HL-60/S4 (cell line): ENCODE measurements at regions not wholly inside any gene's neighbourhood (a gene's known extent, or its start where the extent isn't known, plus 50 kb on each side); places are given as distances from the start of the nearest gene placed in this dataset.

Source experiments
- in situ Hi-C: fragments of 300-500 bp; cut with MboI; formaldehyde crosslinking; loops from 2 replicates; pipeline ENCODE4 v1.14.3; 2022; ENCODE audit warnings: low sequenced_read_pairs

DNA sequence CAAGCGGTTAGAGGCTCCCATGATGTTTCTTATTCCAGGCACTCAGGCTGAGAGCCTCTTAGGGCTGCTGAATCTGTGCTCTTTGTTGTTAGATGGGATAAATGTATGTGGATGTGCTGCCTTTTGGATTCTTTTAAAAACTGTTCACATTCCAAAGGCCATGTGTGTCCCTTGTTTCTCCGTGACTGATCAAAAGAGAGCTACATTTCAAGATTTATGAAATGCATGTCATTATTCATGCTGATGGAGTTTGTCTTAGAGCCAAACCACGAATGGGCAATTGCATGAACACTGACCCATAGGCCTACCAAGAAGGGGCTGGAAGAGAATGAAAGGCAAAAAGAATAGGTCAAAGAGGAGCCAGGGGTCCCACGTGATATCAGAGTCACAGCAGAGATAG is 104.9 kb upstream of the TSHZ2 start:
- in situ Hi-C loops: no loop called here

DNA sequence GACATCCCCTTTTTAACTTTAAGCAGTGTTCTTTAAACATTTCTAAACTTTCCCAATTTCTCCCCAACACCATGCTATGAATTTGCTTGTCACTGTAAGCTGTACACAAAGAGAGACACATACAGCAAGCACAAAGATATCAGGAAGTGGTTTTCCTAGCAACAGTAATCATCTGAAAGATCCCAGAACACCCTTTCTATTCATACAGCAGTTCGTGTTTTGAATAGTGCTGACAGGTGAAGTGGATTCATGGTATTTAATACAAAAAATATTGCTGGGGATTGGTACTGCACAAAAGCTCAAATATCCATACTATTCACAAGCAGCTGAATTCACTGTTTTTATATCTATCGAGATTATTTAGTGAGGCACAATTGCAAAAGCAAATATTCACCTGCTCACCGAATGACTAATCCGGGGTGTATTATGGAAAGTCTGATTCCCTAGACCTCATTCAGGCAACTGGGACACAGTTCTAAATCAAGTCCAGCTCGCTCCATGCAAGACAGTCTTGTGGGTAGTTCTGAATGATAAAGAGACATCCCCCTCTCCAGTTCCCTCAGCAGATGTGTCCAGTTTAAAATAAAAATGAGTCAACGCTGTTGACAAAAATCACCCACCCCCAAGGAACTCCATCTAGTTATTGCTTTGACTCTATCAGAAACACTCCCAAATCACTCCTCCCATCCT is 107.1 kb upstream of the TSHZ2 start:
- in situ Hi-C loops: no loop called here

DNA sequence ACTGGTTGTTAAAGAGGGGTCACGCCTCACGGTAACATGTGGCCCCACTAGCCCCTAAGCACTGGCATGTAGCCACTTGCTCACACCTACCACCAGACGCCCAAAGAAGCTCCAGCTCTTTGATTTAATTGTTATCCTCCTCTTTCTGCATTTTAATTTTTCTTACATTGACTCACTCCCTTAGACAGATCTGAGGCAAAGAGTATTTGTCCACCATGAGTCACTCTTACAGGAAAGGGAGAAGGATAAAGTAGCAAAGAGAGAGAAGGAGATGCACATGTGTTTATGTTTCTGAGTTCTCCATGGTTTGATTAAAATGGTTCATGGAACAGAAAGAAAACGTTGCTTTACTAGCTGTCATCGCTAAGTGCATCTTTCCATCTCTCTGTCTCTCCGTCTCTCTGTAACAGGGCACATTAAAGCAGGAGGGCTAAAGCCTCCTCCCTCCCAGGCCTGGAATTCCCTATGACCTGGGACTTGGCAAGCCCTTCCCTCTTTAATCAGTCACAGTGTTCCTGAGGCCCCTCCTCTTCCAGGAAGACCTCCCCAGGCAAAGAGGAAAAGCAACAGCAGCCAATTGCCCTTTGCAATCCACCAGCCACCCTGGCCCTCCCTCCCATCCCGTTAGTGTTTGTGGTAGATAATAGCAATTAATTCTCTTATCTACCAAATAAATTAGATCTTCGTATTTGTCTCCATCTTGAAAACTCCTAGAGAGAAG is 112.8 kb upstream of the TSHZ2 start:
- in situ Hi-C loops: no loop called here

DNA sequence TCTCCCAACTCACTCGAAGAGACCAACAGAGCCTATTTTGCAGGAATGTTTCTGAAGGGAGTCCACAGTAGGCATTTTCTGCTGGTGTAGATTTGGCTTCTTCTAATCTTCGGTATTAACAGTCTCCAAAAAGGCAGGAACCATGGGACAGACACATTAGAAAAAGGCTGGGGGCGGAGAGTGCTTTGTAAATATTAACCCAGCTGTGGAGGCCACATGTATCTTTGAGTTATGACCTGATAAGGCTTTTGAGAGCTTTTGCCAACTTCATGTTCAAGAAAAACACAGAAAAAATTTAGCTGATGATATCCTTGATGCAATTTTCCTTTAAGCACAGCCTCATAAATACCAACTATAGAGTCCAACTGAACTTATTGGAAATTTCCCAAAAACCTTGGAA is 119.4 kb upstream of the TSHZ2 start:
- in situ Hi-C loops: no loop called here

DNA sequence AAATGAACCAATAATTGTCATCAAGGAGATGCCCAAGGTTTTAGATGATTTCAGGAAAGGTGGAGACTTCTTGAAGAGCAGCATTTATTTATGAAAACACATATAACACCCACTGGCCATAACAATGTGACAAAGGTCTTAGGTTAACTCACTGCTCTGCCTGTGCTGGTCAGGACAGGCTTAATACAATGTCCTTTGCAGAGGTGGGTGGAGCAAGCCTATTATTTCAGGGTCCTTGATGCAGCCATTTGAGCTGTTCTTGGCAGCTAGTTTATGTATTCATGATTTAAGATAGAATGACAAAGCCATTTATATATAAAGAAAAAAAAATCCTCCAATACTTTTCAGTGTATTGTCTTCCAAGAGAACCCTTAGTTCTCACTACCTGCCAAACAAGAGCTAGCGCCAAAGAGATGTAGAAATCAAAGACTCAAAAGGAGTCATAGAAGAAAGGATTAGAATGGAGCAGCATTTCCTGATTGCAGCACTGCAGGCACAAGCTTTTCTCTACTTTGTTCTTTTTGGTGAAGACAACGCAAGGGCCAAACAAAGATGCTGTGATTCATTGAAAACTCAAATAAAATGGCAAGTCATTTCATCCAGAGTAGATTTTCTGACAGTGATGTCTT is 124.3 kb upstream of the TSHZ2 start:
- in situ Hi-C loops: no loop called here

DNA sequence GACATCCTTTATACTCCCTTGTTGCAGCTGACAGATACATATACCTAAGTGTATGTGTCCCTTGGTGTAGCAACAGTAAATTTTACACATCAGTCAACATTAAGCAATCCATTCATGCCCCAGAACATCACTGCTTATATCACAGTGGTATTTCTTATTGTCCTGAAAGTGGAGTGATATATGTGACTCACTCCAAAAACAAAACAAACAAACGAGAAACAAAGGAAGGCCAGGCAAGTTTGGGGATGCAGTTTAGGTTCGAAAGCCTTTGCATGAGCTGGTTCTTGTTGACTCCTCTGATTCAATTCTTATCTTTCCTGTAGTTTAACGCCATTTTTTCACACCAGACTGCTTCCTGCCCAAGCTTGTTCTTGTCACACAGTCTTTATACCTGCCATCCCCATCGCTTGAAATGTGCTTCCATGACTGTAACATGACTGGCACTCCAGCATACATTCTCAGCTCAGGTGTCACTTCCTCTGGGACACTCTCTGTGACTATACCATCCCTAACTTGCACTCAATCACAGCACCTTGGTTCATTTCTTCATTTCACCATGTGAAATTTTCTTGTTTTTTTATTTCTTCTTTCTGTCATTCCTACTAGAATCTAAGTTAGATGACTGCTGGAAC is 125.0 kb upstream of the TSHZ2 start:
- in situ Hi-C loops: no loop called here

DNA sequence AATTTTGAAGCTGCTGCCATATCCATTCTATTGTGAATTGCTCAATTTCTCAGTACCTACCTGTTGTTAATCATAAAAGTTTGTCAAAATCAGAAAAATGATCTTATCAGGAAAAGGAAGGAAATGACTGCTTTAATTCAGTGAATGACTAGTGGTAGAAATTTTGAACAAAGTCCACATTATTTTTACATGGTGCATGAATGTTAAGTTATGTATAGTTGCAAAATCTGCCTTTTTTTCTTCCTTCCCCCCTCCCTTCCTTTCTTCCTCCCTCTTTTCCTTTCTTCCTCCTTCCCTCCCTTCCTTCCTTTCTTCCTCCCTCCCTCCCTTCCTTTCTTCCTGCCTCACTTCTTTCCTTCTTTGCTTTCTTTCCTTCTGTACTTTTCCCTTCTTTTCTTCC is 127.1 kb upstream of the TSHZ2 start:
- in situ Hi-C loops: no loop called here

DNA sequence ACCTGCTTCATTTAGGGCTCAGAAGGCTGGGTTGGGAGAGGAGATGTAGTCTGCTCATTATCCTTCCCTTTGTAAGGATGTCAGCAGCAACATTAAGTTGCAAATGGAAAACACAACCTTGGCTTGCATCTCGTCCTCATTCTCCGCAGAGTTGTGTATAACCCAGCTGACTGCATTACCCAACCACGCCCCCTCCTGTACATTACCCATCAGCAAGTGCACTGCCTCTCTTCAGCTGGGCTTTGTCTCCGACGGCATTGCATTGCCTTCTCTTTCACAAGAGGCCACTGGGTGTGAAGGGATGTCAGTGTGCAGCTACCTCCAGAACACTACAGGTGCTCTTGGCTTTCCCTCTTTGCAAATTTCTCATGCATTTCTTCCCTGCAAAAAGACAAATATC is 128.7 kb upstream of the TSHZ2 start:
- in situ Hi-C loops: no loop called here

DNA sequence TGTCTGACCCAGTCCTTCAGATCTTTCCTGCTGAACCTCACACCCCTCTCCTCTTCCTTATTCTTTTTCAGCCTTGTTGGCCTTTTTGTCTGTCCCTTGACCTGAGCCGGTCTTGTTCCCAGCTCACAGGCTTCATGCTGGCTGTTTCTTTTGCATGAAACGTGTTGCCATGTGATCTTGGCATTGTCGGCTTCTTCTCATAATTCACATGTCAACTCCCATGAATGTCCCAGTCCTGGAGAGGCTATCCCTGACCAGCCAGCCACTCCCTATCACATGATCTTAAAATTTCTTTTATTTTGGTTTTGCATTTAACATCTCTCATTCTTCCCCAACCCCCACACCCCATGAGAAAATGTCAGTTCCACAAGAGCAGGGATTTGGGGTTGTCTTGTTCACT is 131.2 kb upstream of the TSHZ2 start:
- in situ Hi-C loops: no loop called here

DNA sequence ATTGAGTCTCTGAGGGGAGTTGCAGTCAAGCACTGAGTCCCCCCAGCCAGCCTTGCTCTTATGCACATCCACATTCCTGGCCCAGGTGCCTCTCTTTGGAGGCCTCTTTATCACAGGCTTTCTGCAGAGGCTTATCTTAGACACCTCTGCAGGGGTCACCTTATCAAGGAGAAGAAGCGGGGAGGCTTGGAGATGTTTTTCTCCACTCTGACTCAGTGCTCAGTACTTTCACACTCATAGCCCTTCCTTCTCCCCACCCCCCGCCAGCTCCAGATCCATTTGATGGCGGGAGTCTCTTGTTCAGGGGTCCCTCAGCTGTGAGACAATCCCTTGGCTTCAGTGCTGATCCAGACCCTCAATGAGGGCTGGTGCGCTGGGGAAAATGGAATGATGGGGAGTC is 132.1 kb upstream of the TSHZ2 start:
- in situ Hi-C loops: no loop called here

DNA sequence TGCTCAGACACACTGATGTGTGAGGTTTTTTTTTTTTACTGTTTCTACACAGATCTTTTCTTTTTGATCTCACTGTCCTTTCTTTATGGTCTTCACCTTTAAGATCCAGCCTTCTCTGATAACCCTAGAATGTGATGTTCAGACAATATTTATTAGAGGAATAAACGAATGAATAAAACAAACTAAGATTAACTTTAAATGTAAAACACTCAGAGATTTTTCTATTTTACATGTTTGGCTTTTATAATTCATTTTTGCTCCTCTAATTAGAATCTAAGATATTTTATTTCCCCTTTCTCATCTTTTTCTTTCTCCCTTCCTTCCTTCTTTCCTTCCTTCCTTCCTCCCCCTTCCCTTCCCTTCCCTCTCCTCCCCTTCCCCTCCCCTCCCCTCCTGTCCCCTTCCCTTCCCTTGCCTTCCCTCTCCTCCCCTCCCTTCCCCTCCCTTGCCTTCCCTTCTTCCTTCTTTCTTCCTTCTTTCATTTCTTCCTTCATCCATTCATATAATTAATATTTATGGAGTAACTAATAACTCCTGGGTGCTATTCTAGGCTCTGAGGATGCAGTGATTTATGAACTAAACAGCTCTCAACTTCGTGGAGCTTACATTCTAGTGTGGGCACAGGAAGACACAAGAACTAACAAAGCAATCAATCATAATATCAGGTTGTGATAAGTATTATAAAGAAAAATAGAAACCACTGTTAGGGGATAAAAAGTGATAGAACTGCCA is 133.5 kb upstream of the TSHZ2 start:
- in situ Hi-C loops: no loop called here

DNA sequence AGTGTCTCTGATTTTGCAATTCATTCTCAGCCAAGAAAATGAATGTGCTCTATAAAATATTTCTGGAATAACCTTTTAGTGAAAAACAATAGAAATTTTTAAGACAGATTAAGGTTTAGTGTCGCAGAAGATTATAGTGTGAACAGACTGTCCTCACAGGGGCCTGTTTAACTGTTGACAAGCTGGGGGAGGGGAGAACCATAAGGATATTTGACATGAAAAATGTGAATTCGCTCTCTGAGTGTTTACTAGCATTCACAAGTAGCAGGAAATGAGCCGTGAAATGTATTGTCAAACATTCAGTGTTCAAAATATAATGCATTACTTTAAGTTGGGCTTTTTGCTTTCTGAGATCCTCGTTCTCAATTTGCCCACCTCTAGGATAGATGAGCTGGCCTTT is 134.8 kb upstream of the TSHZ2 start:
- in situ Hi-C loops: no loop called here

DNA sequence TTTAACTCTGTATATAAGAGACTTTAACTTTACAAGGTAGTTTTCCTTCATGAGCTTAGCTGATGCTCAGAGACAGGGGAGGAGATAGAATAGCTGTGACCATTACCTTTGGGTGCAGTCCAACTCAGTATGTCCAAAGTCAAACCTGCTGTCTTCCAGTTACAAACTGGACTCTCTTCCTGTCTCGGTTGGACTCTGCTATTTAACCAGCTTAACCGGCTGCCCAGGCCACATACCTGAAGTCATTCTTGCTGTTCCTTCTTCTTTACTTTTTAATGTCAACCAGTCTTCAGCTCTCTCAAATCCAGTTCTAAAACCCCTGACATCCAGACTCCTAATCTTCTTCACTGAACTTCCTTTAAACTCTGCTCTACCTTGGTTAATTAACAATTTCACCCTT is 138.3 kb upstream of the TSHZ2 start:
- in situ Hi-C loops: no loop called here

DNA sequence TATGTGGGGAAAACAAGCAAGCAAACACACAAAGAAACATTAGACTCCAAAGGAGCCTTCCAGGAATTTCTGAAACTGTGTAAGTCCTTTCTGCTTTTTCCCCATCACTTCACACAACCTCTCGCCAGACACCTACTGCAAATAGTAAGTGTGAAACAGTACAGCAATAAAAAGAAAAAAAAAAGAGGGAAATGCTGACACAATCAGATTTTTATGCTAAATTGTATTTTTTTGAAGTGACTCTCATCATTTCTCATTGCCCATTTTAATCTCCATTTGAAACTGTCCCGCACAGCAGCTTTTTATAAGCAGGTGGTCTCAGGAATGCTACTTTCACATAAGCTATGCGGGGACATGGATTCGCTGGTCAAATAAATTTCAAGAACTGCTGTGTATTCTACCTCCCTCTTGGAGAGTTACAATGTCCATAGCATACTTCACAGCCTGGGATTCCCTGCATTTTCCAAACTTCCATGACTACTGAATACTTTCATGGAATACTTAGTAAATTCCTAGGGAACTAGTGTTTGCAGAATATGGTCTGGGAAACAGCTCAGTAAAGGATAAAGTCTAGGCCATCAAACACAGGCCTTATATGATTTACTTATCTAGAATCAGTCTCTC is 139.9 kb upstream of the TSHZ2 start:
- in situ Hi-C loops: no loop called here

DNA sequence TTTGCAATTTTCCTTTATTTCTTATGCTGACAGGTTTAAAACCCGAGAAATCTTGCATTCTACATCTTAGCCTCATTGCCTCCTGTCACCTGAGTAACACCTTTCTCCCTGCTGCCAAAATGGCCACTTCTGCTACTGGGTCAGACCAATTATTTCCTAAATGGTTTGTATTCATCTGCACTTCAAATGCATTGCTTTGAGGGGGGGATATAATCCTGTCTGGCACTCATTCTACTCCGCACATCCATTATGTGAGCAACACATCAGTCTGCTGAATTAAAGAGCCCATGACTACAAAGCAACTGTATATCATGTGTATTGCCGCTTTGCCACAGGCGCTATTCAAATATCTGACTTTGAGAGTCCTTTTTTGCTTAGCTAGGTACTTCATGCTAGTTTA is 141.6 kb upstream of the TSHZ2 start:
- in situ Hi-C loops: no loop called here

DNA sequence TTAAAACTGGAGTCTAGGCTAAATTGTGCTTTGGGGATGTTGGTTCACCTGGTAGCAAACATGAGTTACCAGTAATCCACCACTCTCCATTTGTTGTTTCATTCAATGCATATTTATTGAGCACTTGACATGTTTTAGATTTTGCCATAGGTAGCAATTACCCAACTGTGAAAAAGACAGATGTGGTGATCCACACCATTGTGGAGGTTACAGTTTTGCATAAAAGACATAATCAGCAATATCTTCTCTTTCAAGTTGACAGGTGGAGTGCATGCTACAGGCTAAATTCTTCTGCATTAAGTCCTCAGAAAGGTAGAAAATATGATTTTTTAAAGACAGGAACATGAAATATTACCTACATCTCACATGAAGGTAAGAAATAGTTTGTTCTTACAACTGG is 143.0 kb upstream of the TSHZ2 start:
- in situ Hi-C loops: no loop called here

DNA sequence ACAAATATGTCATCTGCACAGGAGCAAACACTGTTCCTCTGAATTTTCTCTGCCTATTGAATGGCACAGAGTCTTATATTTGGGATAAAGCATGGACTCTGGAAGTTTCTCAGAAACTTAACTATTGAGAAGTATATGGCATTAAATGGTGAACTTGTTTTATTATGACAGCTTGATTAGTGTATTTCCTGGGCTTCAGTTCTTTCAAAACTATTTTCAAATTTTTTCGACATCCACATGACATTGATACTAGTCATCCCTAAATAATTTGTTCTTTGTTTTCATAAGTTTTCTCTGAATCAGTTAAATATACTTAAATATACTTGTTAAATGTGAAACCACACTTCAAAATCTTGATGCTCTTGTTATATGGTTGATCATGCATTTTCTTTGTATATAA is 144.0 kb upstream of the TSHZ2 start:
- in situ Hi-C loops: no loop called here

DNA sequence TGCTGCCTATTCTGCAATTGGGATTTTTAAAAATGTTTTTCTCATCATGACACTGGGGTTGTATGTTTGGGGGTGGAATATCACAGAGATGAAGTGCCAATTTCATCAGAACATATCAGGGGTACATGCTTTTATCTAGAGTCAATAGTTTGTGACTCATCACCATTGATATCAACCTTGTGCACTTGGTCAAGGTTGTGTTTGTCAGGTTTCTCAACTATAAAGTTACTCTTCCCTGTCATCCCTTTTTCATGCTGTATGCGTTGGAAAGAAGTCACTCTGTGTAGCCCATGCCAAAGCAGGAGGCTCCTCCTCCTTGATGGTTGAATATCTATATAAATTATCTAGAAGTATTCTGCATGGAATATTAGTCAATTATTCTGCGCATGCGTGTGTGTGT is 145.4 kb upstream of the TSHZ2 start:
- in situ Hi-C loops: no loop called here

DNA sequence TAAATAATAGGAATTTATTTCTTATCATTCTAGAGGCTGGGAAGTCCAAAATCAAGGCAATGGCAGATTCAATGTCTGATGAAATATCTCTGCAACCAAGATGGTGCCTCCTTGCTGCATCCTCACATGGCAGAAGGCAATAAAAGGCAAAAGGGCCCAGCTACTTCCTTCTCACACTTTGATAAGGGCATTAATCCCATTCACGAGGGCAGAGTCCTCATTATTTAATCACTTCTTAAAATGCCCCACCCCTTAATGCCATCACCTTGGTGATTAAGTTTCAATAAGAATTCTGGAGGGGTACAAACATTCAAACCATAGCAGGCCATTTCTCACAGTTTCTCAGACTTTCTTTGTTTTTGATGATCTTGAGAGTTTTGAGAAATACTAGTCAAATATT is 145.8 kb upstream of the TSHZ2 start:
- in situ Hi-C loops: no loop called here

DNA sequence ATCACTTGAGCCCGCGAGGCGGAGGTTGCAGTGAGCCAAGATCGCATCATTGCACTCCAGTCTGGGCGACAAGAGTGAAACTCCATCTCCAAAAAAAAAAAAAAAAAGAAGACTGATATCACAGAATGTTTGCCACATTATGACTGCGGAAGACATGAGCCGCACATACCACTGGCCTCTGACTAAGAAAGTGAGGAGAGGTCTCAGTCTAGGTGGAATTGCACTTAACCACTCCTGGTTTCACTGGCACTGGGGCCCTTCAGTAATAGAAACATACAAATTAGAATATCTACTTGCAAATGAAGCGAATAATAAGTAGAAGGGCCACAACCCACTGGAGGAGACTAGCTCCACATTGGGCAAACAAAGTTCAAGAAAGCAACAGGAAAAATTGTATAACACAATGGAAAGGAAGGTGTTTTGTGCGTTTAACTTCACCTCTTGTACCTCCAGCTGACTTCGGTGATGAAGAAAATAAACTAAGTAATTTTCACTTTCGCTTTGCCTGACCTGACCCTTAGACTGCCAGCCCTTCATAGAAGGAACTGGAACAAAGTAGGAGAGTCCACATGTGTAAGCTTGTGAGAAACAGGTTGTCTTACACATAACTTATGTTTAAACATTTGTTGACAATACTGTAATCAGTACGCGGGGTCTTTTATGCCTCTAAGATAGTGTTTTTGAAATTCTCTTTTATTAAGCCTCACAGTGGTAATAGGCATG is 147.5 kb upstream of the TSHZ2 start:
- in situ Hi-C loops: no loop called here
